ENCODE measurements at regions not wholly inside any gene's neighbourhood (a gene's known extent, or its start where the extent isn't known, plus 50 kb on each side); places are given as distances from the start of the nearest gene placed in this dataset.

DNA sequence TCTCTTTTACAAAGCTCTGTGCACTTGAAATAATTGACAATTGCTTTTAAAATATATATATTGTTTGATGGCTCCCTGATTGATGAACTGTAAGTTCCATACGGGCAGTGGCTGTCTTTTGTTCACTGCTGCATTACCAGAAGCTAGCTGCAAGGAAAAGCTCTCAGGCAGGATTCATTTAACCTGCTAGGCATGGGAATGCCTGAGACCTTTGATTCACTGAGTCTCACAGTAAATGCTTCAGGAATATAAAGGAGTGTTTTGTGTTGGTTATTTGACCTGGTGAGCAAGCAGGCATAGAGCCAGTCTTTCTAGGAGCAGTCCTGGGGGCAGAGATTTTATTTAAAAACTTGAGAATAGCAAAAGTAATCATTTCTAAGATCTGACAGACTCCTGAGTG, 193.2 kb upstream of the ITGA4 start:
- no CpG with 5 or more reads among the region's 1 CpG for WGBS (ENCODE audit: insufficient coverage, insufficient read length)
- H3K4me1 ChIP-seq (ENCODE audit: control insufficient read depth, insufficient read depth, low read length), result no peaks in the 10 kb centered on the region
- no peak overlapping the region for H3K27ac ChIP-seq (ENCODE audit: low read length)
- H3K36me3 ChIP-seq (ENCODE audit: control insufficient read depth, insufficient read depth, low read length), result no peaks in the 10 kb centered on the region
- no peak for DNase-seq (ENCODE audit: low read depth, low spot score)
- H3K4me3 ChIP-seq (ENCODE audit: low read length), result no peak overlapping the region
- no peaks in the 10 kb centered on the region for H3K9me3 ChIP-seq (ENCODE audit: control insufficient read depth, insufficient read depth, low read length)
- H3K27me3 ChIP-seq (ENCODE audit: control insufficient read depth, insufficient read depth, low read length), result no peaks in the 10 kb centered on the region

DNA sequence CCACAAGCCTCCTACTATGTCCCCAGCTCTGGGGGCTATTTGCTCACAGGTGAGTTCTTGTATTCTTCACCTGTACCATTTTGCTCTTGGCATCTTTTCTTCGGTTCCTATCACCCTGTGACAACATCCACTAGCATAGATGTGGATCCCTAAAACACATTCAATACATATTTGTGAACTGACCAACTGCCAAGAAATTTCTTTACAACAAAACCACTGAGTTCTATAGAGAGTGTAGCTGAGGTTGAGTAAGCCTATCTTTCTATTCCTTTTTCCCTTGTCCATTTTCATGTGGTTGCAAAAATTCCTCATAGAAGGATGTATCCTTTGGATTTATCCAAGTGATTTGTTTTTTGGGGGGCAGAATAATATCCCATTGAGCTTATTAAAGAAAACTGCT, 192.7 kb upstream of the ITGA4 start:
- no CpG with 5 or more reads among the region's 1 CpG for WGBS (ENCODE audit: insufficient coverage, insufficient read length)
- Histone ChIP-seq H3K27me3 (ENCODE audit: control insufficient read depth, insufficient read depth, low read length) (no peaks in the 10 kb centered on the region), H3K27ac (ENCODE audit: low read length) (no peak overlapping the region), H3K4me3 (ENCODE audit: low read length) (no peak overlapping the region), H3K4me1 (ENCODE audit: control insufficient read depth, insufficient read depth, low read length) (no peaks in the 10 kb centered on the region), H3K36me3 (ENCODE audit: control insufficient read depth, insufficient read depth, low read length) (no peaks in the 10 kb centered on the region), H3K9me3 (ENCODE audit: control insufficient read depth, insufficient read depth, low read length) (no peaks in the 10 kb centered on the region)
- DNase-seq (ENCODE audit: low read depth, low spot score), result no peak

DNA sequence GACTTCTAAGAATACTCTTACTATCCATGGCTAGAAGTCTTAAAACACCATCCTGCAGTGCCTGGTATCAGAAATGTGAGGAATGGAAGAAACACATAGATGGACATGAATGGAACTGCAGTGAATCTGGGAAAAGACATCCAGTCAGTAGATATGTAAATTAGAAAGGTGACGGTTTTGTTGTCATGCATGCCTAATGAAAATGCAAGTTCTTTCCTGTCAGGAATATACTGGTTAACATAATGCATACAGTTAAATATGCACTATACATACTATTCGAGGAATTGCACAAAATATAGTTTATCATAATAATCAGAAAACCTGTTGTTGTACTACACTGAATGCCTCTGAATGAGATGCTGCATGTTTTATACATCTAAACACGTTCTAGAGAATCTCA, 190.6 kb upstream of the ITGA4 start:
- H3K4me1 ChIP-seq (ENCODE audit: control insufficient read depth, insufficient read depth, low read length), result no peaks in the 10 kb centered on the region
- WGBS (ENCODE audit: insufficient coverage, insufficient read length), result no CpG with 5 or more reads among the region's 3 CpGs
- no peak for DNase-seq (ENCODE audit: low read depth, low spot score)
- no peaks in the 10 kb centered on the region for H3K9me3 ChIP-seq (ENCODE audit: control insufficient read depth, insufficient read depth, low read length)
- H3K27me3 ChIP-seq (ENCODE audit: control insufficient read depth, insufficient read depth, low read length), result no peaks in the 10 kb centered on the region
- H3K27ac ChIP-seq (ENCODE audit: low read length), result no peak overlapping the region
- H3K36me3 ChIP-seq (ENCODE audit: control insufficient read depth, insufficient read depth, low read length), result no peaks in the 10 kb centered on the region
- no peak overlapping the region for H3K4me3 ChIP-seq (ENCODE audit: low read length)

GRCh38 chr2:181268174-181268867, 188.9 kb upstream of the ITGA4 start:
- H3K27me3 ChIP-seq (ENCODE audit: control insufficient read depth, insufficient read depth, low read length), result no peaks in the 10 kb centered on the region
- no CpG with 5 or more reads among the region's 3 CpGs for WGBS (ENCODE audit: insufficient coverage, insufficient read length)
- H3K36me3 ChIP-seq (ENCODE audit: control insufficient read depth, insufficient read depth, low read length), result no peaks in the 10 kb centered on the region
- H3K27ac ChIP-seq (ENCODE audit: low read length), result no peak overlapping the region
- H3K4me1 ChIP-seq (ENCODE audit: control insufficient read depth, insufficient read depth, low read length), result no peaks in the 10 kb centered on the region
- DNase-seq (ENCODE audit: low read depth, low spot score), result no peak
- no peak overlapping the region for H3K4me3 ChIP-seq (ENCODE audit: low read length)
- H3K9me3 ChIP-seq (ENCODE audit: control insufficient read depth, insufficient read depth, low read length), result no peaks in the 10 kb centered on the region

DNA sequence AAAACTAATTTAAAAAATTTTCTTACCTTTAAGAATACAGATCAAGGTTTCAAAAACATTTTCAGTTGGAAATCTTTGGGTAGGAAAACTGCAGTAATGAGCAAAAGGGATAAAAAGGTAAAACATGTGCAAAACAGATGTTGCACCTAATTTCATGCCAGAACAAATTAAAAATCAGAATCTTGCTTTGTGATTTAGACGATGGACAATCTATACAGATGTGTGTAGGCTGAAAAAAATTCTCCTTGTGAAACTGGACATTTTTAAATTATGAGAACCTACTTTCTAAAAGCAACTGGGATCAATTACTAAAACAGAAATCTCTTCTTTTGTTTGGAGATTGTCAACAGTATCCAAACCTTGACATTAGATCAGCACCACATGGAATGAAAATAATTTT, 183.2 kb upstream of the ITGA4 start:
- no peaks in the 10 kb centered on the region for H3K27me3 ChIP-seq (ENCODE audit: control insufficient read depth, insufficient read depth, low read length)
- no peak overlapping the region for H3K4me3 ChIP-seq (ENCODE audit: low read length)
- H3K27ac ChIP-seq (ENCODE audit: low read length), result no peak overlapping the region
- H3K4me1 ChIP-seq (ENCODE audit: control insufficient read depth, insufficient read depth, low read length), result no peaks in the 10 kb centered on the region
- no peaks in the 10 kb centered on the region for H3K36me3 ChIP-seq (ENCODE audit: control insufficient read depth, insufficient read depth, low read length)
- WGBS (ENCODE audit: insufficient coverage, insufficient read length), result no CpG with 5 or more reads among the region's 1 CpG
- DNase-seq (ENCODE audit: low read depth, low spot score), result no peak
- no peaks in the 10 kb centered on the region for H3K9me3 ChIP-seq (ENCODE audit: control insufficient read depth, insufficient read depth, low read length)

GRCh38 chr2:181275643-181276070, 181.5 kb upstream of the ITGA4 start:
- DNase-seq (ENCODE audit: low read depth, low spot score), result no peak
- H3K9me3 ChIP-seq (ENCODE audit: control insufficient read depth, insufficient read depth, low read length), result no peaks in the 10 kb centered on the region
- no peaks in the 10 kb centered on the region for H3K36me3 ChIP-seq (ENCODE audit: control insufficient read depth, insufficient read depth, low read length)
- H3K27me3 ChIP-seq (ENCODE audit: control insufficient read depth, insufficient read depth, low read length), result no peaks in the 10 kb centered on the region
- H3K4me1 ChIP-seq (ENCODE audit: control insufficient read depth, insufficient read depth, low read length), result no peaks in the 10 kb centered on the region
- WGBS (ENCODE audit: insufficient coverage, insufficient read length), result no CpG with 5 or more reads among the region's 3 CpGs
- H3K27ac ChIP-seq (ENCODE audit: low read length), result no peak overlapping the region
- H3K4me3 ChIP-seq (ENCODE audit: low read length), result no peak overlapping the region

DNA sequence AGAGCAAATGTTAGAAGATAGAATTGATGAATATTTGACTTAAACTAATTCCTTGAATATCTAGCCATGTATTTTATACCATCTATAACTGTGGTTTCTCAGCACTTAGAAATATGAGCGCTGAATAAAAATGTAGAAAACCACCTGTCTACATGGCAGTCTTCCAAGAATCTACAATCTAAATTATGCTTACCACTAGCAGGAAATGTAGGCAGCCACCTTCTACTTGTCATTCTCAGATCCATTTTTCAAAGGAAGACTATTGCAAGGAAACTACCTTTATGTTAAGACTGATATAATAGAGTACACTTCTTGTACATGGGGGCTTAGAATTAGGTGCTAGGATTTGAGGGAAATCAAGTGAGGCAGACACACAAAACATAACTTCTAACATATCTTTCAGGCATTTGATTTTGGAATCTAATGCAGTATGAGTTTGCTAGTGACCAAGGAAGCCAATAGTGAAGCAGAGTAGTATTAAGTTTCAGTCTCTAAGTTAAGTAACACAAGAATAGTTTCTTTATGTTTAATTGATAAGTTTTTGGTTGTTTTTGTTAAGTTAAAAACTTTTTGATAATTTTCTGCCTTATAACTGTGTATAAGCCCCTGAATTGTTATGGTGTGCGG, 175.9 kb upstream of the ITGA4 start:
- Histone ChIP-seq H3K27ac (ENCODE audit: low read length) (no peak overlapping the region), H3K36me3 (ENCODE audit: control insufficient read depth, insufficient read depth, low read length) (no peaks in the 10 kb centered on the region), H3K4me3 (ENCODE audit: low read length) (no peak overlapping the region), H3K9me3 (ENCODE audit: control insufficient read depth, insufficient read depth, low read length) (no peaks in the 10 kb centered on the region), H3K27me3 (ENCODE audit: control insufficient read depth, insufficient read depth, low read length) (no peaks in the 10 kb centered on the region), H3K4me1 (ENCODE audit: control insufficient read depth, insufficient read depth, low read length) (no peaks in the 10 kb centered on the region)
- no peak for DNase-seq (ENCODE audit: low read depth, low spot score)
- no CpG with 5 or more reads among the region's 2 CpGs for WGBS (ENCODE audit: insufficient coverage, insufficient read length)

DNA sequence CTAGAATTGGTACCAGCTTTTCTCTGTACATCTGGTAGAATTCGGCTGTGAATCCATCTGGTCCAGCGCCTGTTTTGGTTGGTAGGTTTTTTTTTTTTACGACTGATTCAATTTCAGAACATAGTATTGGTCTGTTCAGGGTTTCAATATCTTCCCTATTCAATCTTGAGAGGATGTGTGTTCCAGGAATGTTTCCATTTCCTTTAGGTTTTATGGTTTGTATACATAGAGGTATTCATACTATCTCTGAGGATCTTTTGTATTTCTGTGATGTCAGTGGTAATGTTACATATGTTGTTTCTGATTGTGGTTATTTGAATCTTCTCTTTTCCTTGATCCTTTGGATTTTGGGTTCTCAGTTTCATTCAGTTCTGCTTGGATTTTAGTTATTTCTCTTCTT, 172.1 kb upstream of the ITGA4 start:
- WGBS (ENCODE audit: insufficient coverage, insufficient read length), result no CpG with 5 or more reads among the region's 3 CpGs
- no peak overlapping the region for H3K4me3 ChIP-seq (ENCODE audit: low read length)
- H3K36me3 ChIP-seq (ENCODE audit: control insufficient read depth, insufficient read depth, low read length), result no peaks in the 10 kb centered on the region
- no peaks in the 10 kb centered on the region for H3K4me1 ChIP-seq (ENCODE audit: control insufficient read depth, insufficient read depth, low read length)
- no peak for DNase-seq (ENCODE audit: low read depth, low spot score)
- H3K27me3 ChIP-seq (ENCODE audit: control insufficient read depth, insufficient read depth, low read length), result no peaks in the 10 kb centered on the region
- H3K9me3 ChIP-seq (ENCODE audit: control insufficient read depth, insufficient read depth, low read length), result no peaks in the 10 kb centered on the region
- H3K27ac ChIP-seq (ENCODE audit: low read length), result no peak overlapping the region

GRCh38 chr2:181289698-181290097, 167.5 kb upstream of the ITGA4 start:
- Histone ChIP-seq H3K27ac (ENCODE audit: low read length) (no peak overlapping the region), H3K4me1 (ENCODE audit: control insufficient read depth, insufficient read depth, low read length) (no peaks in the 10 kb centered on the region), H3K36me3 (ENCODE audit: control insufficient read depth, insufficient read depth, low read length) (no peaks in the 10 kb centered on the region), H3K9me3 (ENCODE audit: control insufficient read depth, insufficient read depth, low read length) (no peaks in the 10 kb centered on the region), H3K4me3 (ENCODE audit: low read length) (no peak overlapping the region), H3K27me3 (ENCODE audit: control insufficient read depth, insufficient read depth, low read length) (no peaks in the 10 kb centered on the region)
- WGBS (ENCODE audit: insufficient coverage, insufficient read length), result no CpG with 5 or more reads among the region's 3 CpGs
- DNase-seq (ENCODE audit: low read depth, low spot score), result no peak

DNA sequence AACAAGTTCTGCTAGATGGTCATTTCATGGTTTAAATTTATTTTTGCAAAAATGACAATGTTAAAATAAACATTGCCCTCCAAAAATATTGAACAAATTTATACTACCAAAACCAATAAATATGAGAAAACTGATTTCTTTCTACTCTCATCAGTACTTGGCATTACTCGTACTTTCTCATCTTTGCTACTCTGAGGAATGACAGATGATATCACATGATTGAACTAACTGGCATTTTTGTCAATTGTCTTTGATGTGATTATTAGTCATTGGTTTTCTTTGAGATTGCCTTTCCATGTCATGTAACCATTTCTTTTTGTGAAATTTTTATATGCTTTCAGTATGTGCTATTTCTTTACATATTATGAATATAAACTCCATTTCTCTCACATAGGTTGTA, 167.0 kb upstream of the ITGA4 start:
- H3K9me3 ChIP-seq (ENCODE audit: control insufficient read depth, insufficient read depth, low read length), result no peaks in the 10 kb centered on the region
- H3K36me3 ChIP-seq (ENCODE audit: control insufficient read depth, insufficient read depth, low read length), result no peaks in the 10 kb centered on the region
- no CpG with 5 or more reads among the region's 1 CpG for WGBS (ENCODE audit: insufficient coverage, insufficient read length)
- H3K4me3 ChIP-seq (ENCODE audit: low read length), result no peak overlapping the region
- no peaks in the 10 kb centered on the region for H3K4me1 ChIP-seq (ENCODE audit: control insufficient read depth, insufficient read depth, low read length)
- no peaks in the 10 kb centered on the region for H3K27me3 ChIP-seq (ENCODE audit: control insufficient read depth, insufficient read depth, low read length)
- DNase-seq (ENCODE audit: low read depth, low spot score), result no peak
- no peak overlapping the region for H3K27ac ChIP-seq (ENCODE audit: low read length)

- H3K27ac ChIP-seq (ENCODE audit: low read length), result no peak overlapping the region
- DNase-seq (ENCODE audit: low read depth, low spot score), result no peak
- H3K9me3 ChIP-seq (ENCODE audit: control insufficient read depth, insufficient read depth, low read length), result no peaks in the 10 kb centered on the region
- no CpG with 5 or more reads among the region's 1 CpG for WGBS (ENCODE audit: insufficient coverage, insufficient read length)
- no peak overlapping the region for H3K4me3 ChIP-seq (ENCODE audit: low read length)
- no peaks in the 10 kb centered on the region for H3K4me1 ChIP-seq (ENCODE audit: control insufficient read depth, insufficient read depth, low read length)
- no peaks in the 10 kb centered on the region for H3K36me3 ChIP-seq (ENCODE audit: control insufficient read depth, insufficient read depth, low read length)
- no peaks in the 10 kb centered on the region for H3K27me3 ChIP-seq (ENCODE audit: control insufficient read depth, insufficient read depth, low read length)
Measured at GRCh38 chr2:181294979-181295378, 162.2 kb upstream of the ITGA4 start.

All from iPS DF 6.9 (cell line).